Mesenteric fat pad (tissue), 1 donor: ENCODE measurements at regions not wholly inside any gene's neighbourhood (a gene's known extent, or its start where the extent isn't known, plus 50 kb on each side); places are given as distances from the start of the nearest gene placed in this dataset.

Experiments
- DNase-seq: peaks from one replicate; pipeline ENCODE4 v3.0.0-alpha.2; 2020; ENCODE audit warnings: low spot score
- donor health status: DM: yes; HTN: yes; CAD: no.

DNA sequence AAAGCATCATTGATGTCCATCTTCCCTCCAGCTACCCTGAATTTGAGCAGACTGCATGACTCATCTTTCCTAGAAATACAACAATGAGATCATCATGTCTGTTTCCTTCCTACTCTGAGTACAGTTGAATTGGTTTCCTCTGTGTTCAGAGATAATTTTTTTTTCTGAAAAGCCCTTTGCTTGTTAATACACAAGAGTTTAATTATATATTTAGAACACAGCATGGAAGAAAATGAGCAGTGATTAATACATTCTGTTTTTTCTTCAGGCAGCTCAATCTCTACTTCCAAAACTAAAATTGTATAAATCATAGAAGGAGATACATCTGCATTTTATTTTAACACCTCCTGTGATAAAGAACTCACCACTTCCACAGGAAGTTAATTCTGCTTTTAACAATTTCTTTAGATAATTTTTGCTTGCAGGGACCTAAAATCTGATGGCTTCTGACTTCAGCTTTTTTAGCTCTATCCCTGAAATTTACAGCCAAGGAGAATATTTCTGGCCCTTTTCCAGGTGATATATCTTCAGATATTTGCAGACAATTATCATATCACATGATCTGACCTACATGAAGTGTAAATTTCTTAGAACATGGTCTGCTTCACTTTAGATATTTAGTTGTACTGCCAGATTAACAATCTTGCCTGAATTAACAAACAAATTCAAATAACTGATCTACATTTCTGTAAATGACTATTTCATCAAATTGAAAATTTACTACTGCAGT, 249.0 kb downstream of the TRIB2 start:
- no peak for DNase-seq

DNA sequence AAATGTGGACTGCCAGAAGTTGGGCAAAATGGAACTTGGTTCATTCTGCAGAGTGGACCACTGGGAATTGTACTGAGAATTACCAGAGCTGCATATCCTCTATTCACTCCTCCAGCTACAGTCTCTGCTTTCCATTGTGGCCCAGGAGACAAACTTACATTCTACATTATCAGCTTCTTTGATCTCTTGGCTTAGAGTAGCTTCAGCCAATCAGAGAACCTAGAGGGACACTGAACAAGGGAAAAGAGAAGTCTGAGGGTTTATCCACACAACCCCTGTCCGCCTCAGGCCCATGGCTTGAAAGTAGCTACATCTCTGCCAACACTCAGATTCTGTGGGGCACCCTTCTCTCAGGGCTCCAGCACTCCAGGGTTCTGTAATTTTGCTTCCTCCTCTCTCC, 251.1 kb downstream of the TRIB2 start:
- DNase-seq = no peak

DNA sequence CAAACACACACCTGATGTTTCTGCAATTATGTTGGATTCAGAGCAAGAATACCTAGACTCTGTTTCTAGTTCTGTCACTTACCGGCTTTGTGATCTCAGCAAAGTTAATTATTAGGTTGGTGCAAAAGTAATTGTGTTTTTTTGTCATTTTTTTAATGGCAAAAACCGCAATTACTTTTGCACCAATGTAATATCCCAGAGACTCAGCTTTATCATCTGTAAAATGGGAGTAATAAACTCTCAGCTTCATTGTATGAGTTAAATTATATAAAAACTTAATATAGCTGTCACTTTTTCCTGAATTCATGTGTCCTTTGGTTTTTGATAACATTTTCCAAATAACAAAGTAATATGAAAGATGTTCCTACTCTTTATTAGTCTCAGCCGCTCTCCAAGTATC, 251.7 kb downstream of the TRIB2 start:
- DNase-seq = no peak

DNA sequence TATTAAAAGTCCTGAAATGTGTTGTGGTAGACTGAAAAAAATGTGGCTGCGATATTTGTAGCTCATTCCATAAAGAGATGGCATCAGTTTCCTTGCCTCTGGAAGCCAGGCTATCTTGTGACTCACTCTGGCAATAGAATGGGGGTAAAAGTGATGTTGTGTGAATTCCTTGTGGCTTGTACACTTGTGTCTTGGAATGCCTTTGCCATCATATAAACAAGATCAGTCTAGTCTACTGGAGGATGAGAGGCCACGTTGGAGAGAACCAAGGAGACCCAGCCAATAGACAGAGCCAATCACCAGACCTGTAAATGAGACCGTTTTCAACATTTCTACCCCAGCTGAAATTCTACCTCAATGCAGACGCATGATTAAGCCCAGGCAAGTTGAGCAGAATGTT, 254.1 kb downstream of the TRIB2 start:
- no peak for DNase-seq

DNA sequence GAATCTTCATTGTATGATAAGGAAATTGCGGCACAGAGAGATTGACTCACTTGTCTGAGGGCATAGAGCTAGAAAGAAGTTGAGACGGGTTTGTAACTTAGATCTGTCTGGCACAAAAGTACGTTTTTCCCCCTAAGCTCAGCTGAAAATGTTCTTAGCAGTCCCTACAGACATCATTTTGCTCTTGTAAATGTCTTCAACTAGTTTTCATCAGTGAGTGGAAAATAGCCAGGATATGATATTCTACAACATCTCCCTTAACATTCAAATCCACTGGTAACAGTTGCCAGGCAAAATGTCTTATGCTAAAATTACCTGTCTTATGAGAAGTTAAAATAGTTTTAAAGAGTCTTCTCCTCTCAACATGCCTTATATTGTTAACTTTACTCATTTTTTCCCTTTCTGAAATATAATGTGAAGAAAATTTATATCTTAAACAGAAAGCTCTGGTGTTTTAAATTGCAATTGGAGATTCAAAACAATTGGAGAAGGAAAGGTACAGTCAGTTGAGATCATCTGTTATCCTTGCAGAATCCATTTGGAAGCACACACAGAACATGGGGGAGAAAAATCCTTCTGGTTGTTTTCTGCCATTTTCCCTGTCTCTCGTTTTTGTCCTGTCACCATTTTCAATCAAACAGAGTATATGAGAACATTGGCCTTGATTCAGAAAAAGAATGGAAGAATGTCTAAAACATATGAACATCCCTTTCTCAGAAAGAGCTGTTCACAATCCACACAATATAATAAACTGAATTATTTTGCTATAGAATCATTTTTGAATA, 255.0 kb downstream of the TRIB2 start:
- no peak for DNase-seq

DNA sequence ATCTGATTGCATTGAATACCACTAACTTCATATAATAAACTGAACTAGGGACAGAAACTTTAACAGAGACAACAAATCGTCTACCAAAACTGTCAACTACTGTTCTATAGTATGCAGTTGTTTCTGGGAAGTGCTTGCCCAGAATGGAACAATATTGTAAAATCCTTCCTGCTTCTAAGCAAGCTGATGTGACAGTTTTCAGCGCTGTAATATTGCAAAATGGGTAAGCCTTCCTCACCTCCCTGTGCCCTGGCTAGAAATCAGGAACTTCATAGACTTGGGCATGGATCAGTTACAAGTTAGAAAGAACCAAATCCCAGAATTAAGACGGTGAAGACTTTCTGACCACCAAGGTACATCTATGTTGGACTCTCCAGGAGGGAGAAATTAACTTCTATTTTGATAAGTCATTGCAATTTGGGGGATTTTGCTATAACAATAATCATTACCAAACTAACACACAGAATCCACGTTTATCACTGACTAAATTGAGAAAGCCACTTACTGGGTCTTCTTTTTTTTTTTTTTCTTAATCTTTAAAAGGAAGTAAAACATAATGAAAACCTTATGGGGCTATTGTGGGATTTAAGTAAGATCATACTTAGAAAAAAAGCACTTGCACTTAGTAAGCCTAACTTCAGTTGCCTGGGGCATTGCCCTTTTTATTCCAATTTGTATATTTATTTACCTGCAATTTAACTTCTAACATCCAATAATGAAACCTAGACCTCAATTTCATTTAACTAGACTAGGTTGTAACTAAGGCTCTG, 261.5 kb downstream of the TRIB2 start:
- DNase-seq = no peak

DNA sequence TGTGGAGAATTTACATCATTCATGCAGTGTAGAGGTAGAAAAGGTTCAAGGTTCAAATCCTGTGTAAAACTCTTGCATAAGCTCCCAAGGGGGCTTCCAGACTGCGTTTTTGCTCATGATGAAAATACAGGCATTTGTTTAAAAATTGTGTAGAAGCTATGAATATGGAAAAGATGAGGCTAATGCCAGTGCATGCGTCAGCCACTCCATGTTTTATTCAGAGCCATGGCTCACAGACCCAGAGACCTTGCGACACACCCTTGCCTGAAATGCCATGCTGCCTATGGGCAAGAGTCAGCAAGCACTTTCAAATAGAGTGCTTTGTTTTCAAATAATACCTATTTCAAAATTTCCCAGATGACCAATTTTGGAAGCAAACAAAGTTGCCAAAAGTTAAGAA, 262.3 kb downstream of the TRIB2 start:
- DNase-seq = no peak

DNA sequence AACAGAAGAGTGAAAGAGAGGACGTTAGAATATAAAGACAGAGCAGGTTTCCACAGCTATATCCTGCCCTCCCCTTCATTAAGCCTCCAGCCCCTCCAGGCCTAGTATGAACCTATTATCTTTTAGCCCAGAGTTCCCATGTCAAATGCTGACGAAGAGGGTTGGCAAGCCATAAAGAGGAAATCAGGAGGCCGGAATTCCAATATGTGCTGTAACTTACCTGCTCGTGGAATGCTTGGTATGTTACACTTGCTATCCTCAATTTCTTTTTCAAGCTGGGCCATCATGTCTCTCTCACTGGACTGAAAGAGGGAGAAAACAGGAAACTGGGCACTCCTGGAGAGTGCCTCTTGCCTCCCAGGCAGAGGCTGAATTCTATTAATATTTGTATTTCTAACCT, 264.1 kb downstream of the TRIB2 start:
- no peak for DNase-seq

DNA sequence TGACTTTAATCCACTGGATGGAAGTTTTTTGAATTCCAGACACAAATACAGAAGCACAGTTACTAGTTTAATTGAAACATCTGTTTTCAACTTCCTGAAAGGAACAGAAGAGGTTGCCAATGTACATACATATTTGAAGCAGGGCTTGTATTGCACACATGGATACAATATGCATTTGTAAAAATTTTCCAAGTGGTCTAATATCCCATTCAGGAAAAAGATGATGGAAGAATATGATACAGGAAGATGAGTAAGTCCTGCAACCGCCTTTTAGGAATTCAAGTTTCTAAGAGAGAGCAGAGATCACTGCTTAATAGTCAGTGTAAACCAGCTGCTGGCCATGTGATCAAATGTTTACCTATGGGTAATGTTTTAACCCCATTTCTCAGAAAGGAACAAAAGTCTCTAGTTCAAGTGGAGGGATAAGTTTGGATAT, 265.4 kb downstream of the TRIB2 start:
- DNase-seq = no peak

DNA sequence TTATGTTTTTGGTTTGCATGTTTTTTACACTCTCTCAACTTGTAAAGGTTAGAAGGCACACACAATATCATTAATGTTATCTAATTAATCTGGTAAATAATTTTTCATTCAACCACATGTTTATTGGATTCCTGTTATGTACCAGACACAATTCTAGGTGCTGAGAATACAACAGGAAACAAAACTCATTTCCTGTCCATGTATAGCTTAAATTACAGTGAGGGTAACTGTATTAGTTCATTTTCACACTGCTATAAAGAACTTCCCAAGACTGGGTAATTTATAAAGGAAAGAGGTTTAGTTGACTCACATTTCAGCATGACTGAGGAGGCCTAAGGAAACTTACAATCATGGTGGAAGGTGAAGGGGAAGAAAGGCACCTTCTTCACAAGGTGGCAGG, 270.5 kb downstream of the TRIB2 start:
- DNase-seq = no peak

DNA sequence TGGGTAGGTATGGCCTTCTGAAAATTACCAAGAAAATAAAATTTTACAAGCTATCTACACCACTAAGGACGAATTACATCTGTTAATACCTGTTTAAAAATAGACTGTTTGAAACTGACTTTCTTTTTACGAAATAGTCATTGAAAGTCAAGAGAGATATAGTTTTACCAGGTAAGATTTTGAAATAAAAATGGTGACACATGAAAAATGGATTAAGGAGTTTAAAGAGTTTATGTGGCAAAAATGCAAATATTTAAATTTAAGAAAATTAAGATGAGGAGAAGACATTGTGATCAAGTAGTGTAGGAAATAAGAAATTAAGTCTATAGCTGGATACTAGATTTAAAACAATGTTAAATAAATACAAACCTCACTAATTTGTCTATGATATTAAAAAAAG, 271.5 kb downstream of the TRIB2 start:
- no peak for DNase-seq

DNA sequence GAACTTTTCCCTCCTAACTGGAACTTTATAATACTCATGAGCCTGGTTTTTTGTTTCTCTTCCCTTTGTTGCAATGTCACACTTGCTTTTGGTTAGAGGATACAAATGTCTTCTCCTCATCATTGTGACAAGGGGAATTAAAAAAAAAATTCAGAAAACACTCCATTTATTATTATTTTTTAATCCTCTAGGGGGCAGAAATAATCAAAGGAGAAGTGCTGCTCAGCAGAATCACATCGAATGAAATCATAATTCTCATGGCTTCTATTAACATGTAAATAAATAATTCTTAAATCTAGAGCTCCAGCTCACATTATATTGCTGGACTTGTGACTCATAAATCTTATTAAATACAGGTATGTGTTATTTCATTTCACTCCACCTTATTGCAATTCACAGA, 273.8 kb downstream of the TRIB2 start:
- no peak for DNase-seq

DNA sequence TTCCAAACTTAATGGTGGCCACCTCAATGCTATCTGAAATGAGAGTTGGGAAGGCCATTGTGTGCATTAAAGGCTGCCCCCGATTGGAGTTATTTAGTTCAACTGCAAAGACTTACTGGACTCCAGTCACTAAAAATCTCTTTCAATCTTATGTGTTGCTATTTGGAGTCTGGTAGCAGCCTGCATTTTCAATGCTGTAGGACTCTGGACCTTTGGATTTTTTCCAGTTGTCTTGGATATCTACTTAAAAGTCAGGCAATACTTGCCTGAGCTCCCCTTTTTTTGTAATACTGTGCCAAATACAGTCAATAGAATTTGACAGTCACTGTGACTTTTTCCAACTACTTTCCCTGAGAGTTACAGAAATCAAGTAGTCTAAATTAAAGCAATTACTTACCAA, 281.9 kb downstream of the TRIB2 start:
- DNase-seq = no peak

DNA sequence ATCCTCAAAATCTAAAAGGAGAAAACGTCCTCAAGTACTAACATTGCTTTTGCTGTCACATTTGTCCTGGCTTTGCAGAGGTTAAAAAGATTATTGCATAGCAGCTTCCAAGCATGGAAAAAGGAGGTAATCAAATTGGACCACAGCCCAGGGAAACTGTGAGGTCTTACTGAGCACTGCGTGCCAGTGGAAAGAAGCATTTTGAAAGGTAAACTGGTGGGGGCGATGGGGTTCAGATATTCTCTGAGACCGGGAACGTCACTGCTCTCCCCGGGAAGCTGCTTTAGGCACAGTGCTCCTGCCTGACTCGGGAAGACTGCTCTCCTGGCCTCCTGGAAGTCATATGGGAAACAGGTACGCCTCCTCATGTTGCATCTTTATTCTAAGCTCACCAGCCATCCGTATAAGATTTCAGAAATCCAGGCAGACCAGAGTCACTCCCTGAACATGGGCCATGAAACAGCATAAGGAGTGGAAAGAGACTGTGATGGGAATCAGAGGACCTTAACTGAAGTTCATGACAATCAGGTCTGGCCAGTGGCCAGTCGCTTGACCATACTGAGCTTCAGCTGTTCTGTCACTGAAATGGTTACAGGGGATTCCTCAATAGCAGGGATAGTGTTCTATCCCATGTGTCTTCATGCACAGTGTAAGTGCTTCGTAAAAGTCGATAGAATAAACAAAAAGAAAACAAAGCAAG, 284.1 kb downstream of the TRIB2 start:
- no peak for DNase-seq

DNA sequence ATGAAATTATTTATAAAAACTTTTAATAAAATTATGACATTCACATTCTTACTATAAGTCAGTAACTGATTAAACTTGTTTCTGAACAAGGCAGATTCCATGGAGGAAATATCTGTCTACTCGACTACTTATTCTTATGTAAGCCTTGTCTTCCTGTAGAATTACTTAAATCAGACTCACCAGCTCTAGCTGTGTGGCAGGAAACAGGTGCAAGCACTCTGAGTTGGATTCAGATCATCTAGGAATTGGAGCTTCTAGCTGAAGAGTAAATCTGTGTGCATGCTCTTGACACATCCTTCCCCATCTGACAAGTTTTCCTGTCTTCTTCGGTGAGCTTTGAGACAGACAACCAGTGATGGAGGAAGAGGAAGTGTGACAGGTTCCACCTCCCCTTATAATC, 284.7 kb downstream of the TRIB2 start:
- no peak for DNase-seq

DNA sequence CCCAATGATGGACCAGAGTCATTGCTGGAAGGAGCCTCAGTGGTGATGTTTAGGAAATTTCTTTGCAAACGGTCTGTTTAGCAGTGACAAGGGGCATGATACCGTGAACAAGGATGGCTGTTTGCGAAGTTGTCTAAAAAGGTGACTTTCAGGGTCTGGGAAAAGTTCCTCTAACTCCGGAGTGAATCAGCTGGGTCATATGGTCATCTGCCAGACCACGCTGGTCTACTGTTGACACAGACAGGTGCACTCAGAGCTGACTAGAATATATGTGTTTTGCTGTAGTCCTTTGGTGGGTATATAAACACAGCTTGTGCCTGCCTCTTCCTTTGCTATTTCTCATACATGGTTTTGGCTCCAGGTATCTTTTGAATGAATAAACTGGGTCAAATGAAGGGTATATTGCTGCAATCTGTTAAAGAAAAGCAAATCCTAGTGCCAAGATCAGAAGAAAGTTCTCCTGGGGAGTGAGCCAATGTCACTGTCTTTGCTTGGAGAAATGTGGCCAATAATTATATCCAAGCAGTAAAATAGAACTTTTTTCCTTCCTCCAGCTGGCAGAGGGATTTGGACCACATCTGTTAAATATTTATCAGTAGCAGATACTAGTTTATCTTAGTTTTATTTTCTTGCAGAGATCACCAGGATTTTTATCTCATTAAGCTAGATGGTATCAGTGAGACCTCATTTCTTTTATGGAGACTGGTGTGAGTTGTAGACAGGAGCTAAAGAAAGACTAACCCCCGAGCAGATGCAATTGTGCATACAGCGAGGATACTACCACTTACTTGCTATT, 286.0 kb downstream of the TRIB2 start:
- no peak for DNase-seq

DNA sequence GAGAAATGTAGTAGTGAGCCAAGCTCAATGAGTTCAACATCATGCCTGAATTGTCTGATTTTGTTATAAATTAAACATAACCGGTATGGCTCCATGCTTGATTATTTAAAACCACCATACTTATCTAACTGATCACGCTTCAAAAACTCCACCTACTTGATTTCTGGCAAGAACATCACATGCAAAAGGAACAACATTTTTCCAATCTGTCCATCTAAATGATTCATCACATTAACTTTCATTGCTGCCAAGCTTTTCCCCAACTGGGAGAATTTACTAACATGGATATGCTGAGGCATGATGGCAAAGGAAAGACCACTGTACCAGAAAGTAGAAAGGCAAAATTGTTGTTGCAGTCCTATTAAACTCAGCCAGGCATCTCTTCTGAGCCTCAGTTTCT, 286.8 kb downstream of the TRIB2 start:
- no peak for DNase-seq

DNA sequence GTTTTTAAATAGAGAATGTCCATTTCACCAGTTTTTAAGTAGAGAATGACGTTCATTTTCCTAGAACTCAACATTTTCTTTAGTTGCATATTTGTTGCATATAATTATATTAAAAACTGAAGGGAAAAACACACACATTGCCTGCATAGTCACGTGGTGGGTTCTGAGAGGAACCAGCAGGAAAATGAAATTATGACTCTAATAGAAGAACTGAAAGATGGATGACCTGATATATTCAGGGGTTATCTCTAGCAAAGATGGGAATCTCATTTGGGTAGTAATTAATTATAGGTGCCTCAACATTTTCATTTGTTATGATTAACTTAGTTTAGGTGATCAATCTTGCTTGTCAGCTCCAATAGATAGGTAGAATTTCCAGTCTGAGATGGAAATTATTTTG, 288.3 kb downstream of the TRIB2 start:
- no peak for DNase-seq

DNA sequence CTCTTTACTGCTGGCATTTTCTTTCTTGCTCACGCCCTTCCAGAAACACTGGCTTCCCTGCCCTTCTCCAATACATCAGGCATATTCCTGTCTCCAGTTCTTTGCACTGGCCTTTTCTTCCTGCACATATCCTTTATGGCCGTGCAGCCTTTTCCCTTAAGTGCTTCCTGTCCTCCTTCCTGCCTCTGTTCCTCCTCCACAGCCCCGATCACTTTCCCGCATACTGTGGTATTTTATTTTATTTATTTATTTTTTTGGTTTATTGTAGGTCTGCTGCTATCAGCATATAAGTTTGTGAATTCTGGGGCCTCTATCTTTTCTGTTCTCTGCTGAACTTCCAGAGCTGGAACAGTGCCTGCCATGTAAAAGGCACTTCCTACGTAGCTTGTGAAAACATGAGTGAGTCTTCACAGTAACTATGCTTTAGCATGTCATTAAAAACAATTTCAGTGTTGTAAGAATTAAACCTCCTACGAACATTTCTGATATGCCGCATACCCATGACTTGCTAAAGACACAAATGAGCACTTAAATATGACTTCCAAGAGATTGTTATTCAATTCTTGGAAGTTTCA, 289.1 kb downstream of the TRIB2 start:
- DNase-seq = no peak

DNA sequence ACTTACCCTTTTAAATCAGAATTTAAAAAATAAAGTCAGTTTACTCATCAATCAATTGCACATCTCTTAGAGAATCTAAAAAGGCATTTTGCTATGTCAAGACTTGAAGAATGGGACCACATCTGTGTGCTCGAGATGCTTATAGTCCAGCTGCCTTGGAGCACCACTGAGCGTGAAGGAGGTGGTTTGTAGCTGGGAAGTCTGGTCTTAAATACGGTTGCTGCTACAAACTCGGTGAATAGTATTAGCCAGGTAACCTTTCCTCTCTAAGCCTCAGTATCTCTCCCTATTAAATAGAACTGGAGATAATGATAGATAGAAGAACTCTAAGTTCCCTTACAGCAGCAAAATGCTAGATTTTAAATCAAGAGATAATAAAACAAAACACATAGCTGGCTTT, 289.7 kb downstream of the TRIB2 start:
- no peak for DNase-seq
